ENCODE measurements at regions not wholly inside any gene's neighbourhood (a gene's known extent, or its start where the extent isn't known, plus 50 kb on each side); places are given as distances from the start of the nearest gene placed in this dataset.

DNA sequence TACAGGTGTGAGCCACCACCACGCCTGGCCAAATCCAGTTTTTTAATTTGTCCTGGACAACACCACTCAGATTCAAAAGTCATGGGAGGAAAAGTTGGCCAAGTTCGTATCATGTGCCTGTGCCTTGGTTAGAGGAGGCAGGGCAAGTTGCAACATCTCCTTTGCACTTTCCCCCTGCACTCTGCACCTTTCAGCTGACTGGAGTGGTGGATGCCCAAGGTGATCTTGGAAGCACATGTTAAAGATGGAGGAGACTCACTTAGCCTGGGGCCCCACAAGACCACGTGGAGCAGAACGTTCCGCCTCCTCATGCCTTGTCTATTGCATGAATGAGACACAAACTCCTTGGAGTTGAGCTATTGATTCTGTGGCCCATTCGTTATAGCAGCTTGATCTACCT, 82.1 kb upstream of the FZD10 start:
- TF ChIP-seq POLR2AphosphoS5 (IDR thresholded peaks at IDR 0.05) (no peak), POLR2A (IDR thresholded peaks at IDR 0.05) (no peak)
- TF ChIP-seq, protein P1, sequence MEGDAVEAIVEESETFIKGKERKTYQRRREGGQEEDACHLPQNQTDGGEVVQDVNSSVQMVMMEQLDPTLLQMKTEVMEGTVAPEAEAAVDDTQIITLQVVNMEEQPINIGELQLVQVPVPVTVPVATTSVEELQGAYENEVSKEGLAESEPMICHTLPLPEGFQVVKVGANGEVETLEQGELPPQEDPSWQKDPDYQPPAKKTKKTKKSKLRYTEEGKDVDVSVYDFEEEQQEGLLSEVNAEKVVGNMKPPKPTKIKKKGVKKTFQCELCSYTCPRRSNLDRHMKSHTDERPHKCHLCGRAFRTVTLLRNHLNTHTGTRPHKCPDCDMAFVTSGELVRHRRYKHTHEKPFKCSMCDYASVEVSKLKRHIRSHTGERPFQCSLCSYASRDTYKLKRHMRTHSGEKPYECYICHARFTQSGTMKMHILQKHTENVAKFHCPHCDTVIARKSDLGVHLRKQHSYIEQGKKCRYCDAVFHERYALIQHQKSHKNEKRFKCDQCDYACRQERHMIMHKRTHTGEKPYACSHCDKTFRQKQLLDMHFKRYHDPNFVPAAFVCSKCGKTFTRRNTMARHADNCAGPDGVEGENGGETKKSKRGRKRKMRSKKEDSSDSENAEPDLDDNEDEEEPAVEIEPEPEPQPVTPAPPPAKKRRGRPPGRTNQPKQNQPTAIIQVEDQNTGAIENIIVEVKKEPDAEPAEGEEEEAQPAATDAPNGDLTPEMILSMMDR (IDR thresholded peaks at IDR 0.05), result no peak
